HG03066 (cell line): ENCODE measurements at regions not wholly inside any gene's neighbourhood (a gene's known extent, or its start where the extent isn't known, plus 50 kb on each side); places are given as distances from the start of the nearest gene placed in this dataset.

Source experiments
- ATAC-seq: cut with Tn5 transposase; IDR thresholded peaks from one replicate; pipeline ENCODE4 v1.9.1; 2021; ENCODE audit warnings: low read depth; ENCODE audit not compliant: unreplicated experiment

- ATAC-seq, result no peak
These were observed 890.9 kb upstream of the CDH8 start for GRCh38 chr16:62927122-62927521.

- ATAC-seq, result no peak
These were observed 890.0 kb upstream of the CDH8 start for GRCh38 chr16:62926121-62926801.

GRCh38 chr16:62921904-62922303, 885.7 kb upstream of the CDH8 start:
- ATAC-seq, result no peak

- ATAC-seq, result no peak
These were observed 877.7 kb upstream of the CDH8 start for GRCh38 chr16:62913924-62914323.

- no peak for ATAC-seq
These were observed 877.1 kb upstream of the CDH8 start for GRCh38 chr16:62913333-62913732.

- ATAC-seq, result no peak
These were observed 873.4 kb upstream of the CDH8 start for GRCh38 chr16:62909597-62909996.

- ATAC-seq, result no peak
These were observed 871.3 kb upstream of the CDH8 start for GRCh38 chr16:62907562-62907961.

- ATAC-seq, result no peak
These were observed 867.8 kb upstream of the CDH8 start for GRCh38 chr16:62903961-62904502.

- ATAC-seq, result no peak
These were observed 863.5 kb upstream of the CDH8 start for GRCh38 chr16:62899737-62900136.

GRCh38 chr16:62889097-62889496, 852.9 kb upstream of the CDH8 start:
- no peak for ATAC-seq

GRCh38 chr16:62883509-62883908, 847.3 kb upstream of the CDH8 start:
- ATAC-seq, result no peak

- no peak for ATAC-seq
These were observed 846.4 kb upstream of the CDH8 start for GRCh38 chr16:62882552-62883221.

GRCh38 chr16:62876133-62876532, 839.9 kb upstream of the CDH8 start:
- no peak for ATAC-seq

GRCh38 chr16:62872339-62872738, 836.1 kb upstream of the CDH8 start:
- ATAC-seq, result no peak

GRCh38 chr16:62870554-62870953, 834.3 kb upstream of the CDH8 start:
- ATAC-seq, result no peak

- ATAC-seq, result no peak
These were observed 833.6 kb upstream of the CDH8 start for GRCh38 chr16:62869837-62870236.

- no peak for ATAC-seq
These were observed 826.9 kb upstream of the CDH8 start for GRCh38 chr16:62863139-62863538.

- no peak for ATAC-seq
These were observed 817.6 kb upstream of the CDH8 start for GRCh38 chr16:62853887-62854286.

- no peak for ATAC-seq
These were observed 810.3 kb upstream of the CDH8 start for GRCh38 chr16:62846399-62847057.

- no peak for ATAC-seq
These were observed 796.0 kb upstream of the CDH8 start for GRCh38 chr16:62832214-62832613.

- ATAC-seq, result no peak
These were observed 795.1 kb upstream of the CDH8 start for GRCh38 chr16:62831235-62831850.
